Neuronal stem cell (in vitro differentiated cells): ENCODE measurements at regions not wholly inside any gene's neighbourhood (a gene's known extent, or its start where the extent isn't known, plus 50 kb on each side); places are given as distances from the start of the nearest gene placed in this dataset.

Experiments
- DNase-seq: peaks from one replicate; pipeline ENCODE4 v3.0.0-alpha.2; 2013; ENCODE audit warnings: low spot score
- H2AFZ ChIP-seq: one replicate; pipeline ENCODE4 v1.6.1; 2013; ENCODE audit warnings: mild to moderate bottlenecking, low read length, inconsistent platforms
- H2AK5ac ChIP-seq: 2 replicates; pipeline ENCODE4 v1.6.1; 2013; ENCODE audit warnings: low read depth, mild to moderate bottlenecking, inconsistent platforms, low read length, moderate library complexity, mixed read lengths
- H2BK120ac ChIP-seq: 2 replicates; pipeline ENCODE4 v1.6.1; 2013; ENCODE audit warnings: low read depth, mild to moderate bottlenecking, inconsistent platforms, low read length, moderate library complexity, mixed read lengths
- H2BK12ac ChIP-seq: one replicate; pipeline ENCODE4 v1.6.1; 2013; ENCODE audit warnings: low read length, inconsistent platforms
- H2BK15ac ChIP-seq: 2 replicates; pipeline ENCODE4 v1.6.1; 2013; ENCODE audit warnings: mild to moderate bottlenecking, low read length, inconsistent platforms, mixed read lengths
- H2BK5ac ChIP-seq: one replicate; pipeline ENCODE4 v1.6.1; 2013; ENCODE audit warnings: inconsistent platforms, mild to moderate bottlenecking, low read length, moderate library complexity
- H3K14ac ChIP-seq: one replicate; pipeline ENCODE4 v1.6.1; 2013; ENCODE audit warnings: low read length, inconsistent platforms
- H3K18ac ChIP-seq: 2 replicates; pipeline ENCODE4 v1.6.1; 2013; ENCODE audit warnings: low read length, inconsistent platforms
- H3K23ac ChIP-seq: 2 replicates; pipeline ENCODE4 v1.6.1; 2013; ENCODE audit warnings: low read depth, mild to moderate bottlenecking, mixed read lengths, low read length, inconsistent platforms; ENCODE audit not compliant: poor library complexity
- H3K27ac ChIP-seq: replicated peaks from 3 replicates; pipeline ENCODE4 v1.5.1; 2013; ENCODE audit warnings: low read length, inconsistent platforms
- H3K27me3 ChIP-seq, 3 experiments: 2 replicates each; pipeline ENCODE4 v1.6.1; 2013; ENCODE audit warnings: low read length in 3 of 3, mild to moderate bottlenecking in 2 of 3, inconsistent platforms in 1 of 3, low read depth in 1 of 3, mixed read lengths in 1 of 3, moderate library complexity in 1 of 3; ENCODE audit not compliant: control insufficient read depth in 3 of 3, insufficient read depth in 3 of 3
- H3K36me3 ChIP-seq, 2 donors: replicated peaks in 1 of 2; 2 replicates each; pipeline ENCODE4 v1.6.1; 2013; ENCODE audit warnings: low read length in 2 of 2; ENCODE audit not compliant: control insufficient read depth in 2 of 2, insufficient read depth in 2 of 2
- H3K4ac ChIP-seq: 2 replicates; pipeline ENCODE4 v1.6.1; 2013; ENCODE audit warnings: inconsistent platforms, mild to moderate bottlenecking, low read length, moderate library complexity
- H3K4me1 ChIP-seq, 2 donors: 1 replicate in 1 of 2; 2 replicates in 1 of 2; pipeline ENCODE4 v1.6.1; 2013; ENCODE audit warnings: low read length in 2 of 2, low read depth in 1 of 2; ENCODE audit not compliant: control insufficient read depth in 2 of 2, insufficient read depth in 1 of 2
- H3K4me2 ChIP-seq: one replicate; pipeline ENCODE4 v1.6.1; 2013; ENCODE audit warnings: mild to moderate bottlenecking, low read length, inconsistent platforms; ENCODE audit not compliant: insufficient read depth, poor library complexity, severe bottlenecking
- H3K4me3 ChIP-seq, 2 donors: 2 replicates each; pipeline ENCODE4 v1.5.1; 2013; ENCODE audit warnings: low read length in 2 of 2, mild to moderate bottlenecking in 2 of 2, inconsistent platforms in 1 of 2, moderate library complexity in 1 of 2
- H3K79me1 ChIP-seq: one replicate; pipeline ENCODE4 v1.6.1; 2013; ENCODE audit warnings: low read depth, mild to moderate bottlenecking, inconsistent platforms, low read length, moderate library complexity
- H3K9ac ChIP-seq: one replicate; pipeline ENCODE4 v1.6.1; 2013; ENCODE audit warnings: mild to moderate bottlenecking, low read depth, low read length, inconsistent platforms; ENCODE audit not compliant: poor library complexity
- H3K9me3 ChIP-seq, 2 donors: replicated peaks in 1 of 2; 2 replicates each; pipeline versions ENCODE3 to v1.6.1; 2013; ENCODE audit warnings: low read length in 2 of 2, mild to moderate bottlenecking in 2 of 2, inconsistent platforms in 1 of 2, low read depth in 1 of 2, mixed read lengths in 1 of 2, moderate library complexity in 1 of 2; ENCODE audit not compliant: control insufficient read depth in 2 of 2, insufficient read depth in 1 of 2
- H4K8ac ChIP-seq: one replicate; pipeline ENCODE4 v1.6.1; 2013; ENCODE audit warnings: low read depth, mild to moderate bottlenecking, inconsistent platforms, low read length, moderate library complexity
- H4K91ac ChIP-seq: one replicate; pipeline ENCODE4 v1.6.1; 2013; ENCODE audit warnings: low read length, low read depth, mild to moderate bottlenecking, inconsistent platforms; ENCODE audit not compliant: poor library complexity
- WGBS, 2 donors: extraction: QIAGEN DNeasy Blood & Tissue Kit; methylation state at CpG; one replicate each; pipeline ENCODE4 v1.1.7; 2013; ENCODE audit warnings: missing lambda C conversion rate in 2 of 2, mixed read lengths in 1 of 2; ENCODE audit not compliant: insufficient read length in 2 of 2, insufficient replicate concordance in 1 of 2; ENCODE audit errors: extremely low coverage in 2 of 2; 5-methylcytosine and 5-hydroxymethylcytosine counted together

GRCh38 chr1:181987334-181987895 lies 74.1 kb downstream of the ZNF648 start:
- Histone ChIP-seq H4K8ac (no peak overlapping the region), H2AK5ac (no peak overlapping the region), H2BK5ac (no peak overlapping the region), H3K79me1 (no peaks in the 10 kb centered on the region), H3K4me2 (no peak overlapping the region), H3K36me3 (no peaks in the 10 kb centered on the region), H3K23ac (no peak overlapping the region), H4K91ac (no peak overlapping the region), H2BK12ac (no peak overlapping the region), H3K4me3 (no peak overlapping the region), H3K9ac (no peak overlapping the region), H3K4me1 (peaks cover 0 to 7% of the 10 kb centered on the region in 2 donors), H3K18ac (no peak overlapping the region), H2AFZ (no peak overlapping the region), H2BK120ac (no peak overlapping the region), H3K4ac (no peak overlapping the region), H3K9me3 (no peaks in the 10 kb centered on the region), H3K27ac (no peak overlapping the region), H2BK15ac (no peak overlapping the region), H3K14ac (no peak overlapping the region), H3K27me3 (peaks cover 0 to 7% (median 0%) of the 10 kb centered on the region in 3 experiments)
- DNase-seq: no peak
- WGBS, 2 donors: no CpG with 5 or more reads among the region's 6 CpGs

DNA sequence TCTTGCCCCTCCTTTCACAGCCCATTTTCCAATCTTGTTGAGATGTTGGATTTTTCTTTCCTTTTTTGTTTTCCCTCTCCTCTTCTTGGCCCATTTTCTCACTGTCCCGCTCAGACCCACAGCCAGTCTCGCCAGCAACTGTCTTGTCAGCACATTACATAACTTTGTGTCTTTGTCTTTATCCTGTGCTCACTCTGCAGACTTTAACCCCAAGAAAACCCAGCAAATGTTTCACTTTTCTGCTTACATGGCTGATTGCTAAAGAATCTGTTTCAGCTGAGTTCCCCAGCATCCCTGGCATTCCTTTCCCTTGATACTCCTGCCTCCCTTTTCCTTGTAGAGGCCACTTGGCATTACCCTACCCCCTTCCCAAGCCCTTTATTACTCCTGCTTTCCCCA lies 74.6 kb downstream of the ZNF648 start:
- Histone ChIP-seq H3K79me1 (no peaks in the 10 kb centered on the region), H3K27me3 (peaks cover 0 to 7% (median 0%) of the 10 kb centered on the region in 3 experiments), H3K23ac (no peak overlapping the region), H2BK120ac (no peak overlapping the region), H3K27ac (no peak overlapping the region), H2AFZ (no peak overlapping the region), H2AK5ac (no peak overlapping the region), H3K4ac (no peak overlapping the region), H3K4me3 (no peak overlapping the region), H4K8ac (no peak overlapping the region), H2BK15ac (no peak overlapping the region), H3K4me1 (peaks cover 0 to 7% of the 10 kb centered on the region in 2 donors), H4K91ac (no peak overlapping the region), H3K9ac (no peak overlapping the region), H2BK12ac (no peak overlapping the region), H2BK5ac (no peak overlapping the region), H3K18ac (no peak overlapping the region), H3K14ac (no peak overlapping the region), H3K36me3 (no peaks in the 10 kb centered on the region), H3K9me3 (no peaks in the 10 kb centered on the region), H3K4me2 (no peak overlapping the region)
- no peak for DNase-seq
- WGBS, 2 donors: no CpG with 5 or more reads among the region's 2 CpGs

DNA sequence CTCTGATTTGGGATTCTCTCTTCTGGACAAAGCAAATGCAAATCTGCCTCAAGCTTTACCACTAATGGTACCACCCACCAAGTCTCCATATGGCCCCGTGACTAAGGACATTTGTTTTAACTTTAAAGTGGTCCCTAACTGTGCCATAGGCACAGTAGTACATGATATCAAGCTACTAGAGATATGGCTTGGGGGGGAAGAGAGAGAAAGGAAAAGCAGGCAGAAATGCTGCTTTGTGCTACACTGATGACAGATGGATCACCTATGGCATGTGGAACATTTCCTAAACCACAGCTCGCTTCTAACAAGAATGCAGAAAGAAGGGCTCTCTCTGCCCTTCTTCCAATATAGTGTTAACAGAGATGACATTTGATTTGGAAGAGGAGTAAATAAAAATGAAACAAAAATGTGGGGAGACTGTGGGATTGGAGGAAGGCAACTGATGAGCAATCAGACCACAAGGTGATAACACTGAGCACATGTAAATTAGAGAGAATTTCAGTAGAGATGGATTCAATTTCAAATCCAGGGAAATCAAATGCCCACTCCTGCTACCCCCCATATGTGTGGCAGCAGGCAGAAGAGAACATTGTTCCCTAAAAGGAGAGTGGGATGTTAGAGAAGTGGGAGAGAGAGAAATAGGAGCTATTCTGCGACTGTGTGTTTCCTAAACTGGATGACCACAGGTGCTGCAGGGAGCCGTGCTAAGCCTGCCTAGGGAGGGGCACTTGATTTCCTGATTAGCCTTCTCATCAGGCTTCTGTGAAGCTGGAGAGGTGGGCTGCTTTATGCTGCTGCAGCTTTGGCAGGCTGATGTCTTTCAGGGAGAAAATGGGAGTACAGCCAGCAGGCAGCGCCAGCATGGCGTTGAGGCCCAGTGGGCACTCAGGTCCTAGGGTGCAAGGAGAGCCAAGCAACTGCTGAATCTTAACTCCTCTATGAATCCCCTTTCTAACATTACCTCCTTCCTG lies 75.3 kb downstream of the ZNF648 start:
- no peak overlapping the region for H3K4ac ChIP-seq
- H2BK15ac ChIP-seq: no peak overlapping the region
- DNase-seq: no peak
- no peak overlapping the region for H2BK120ac ChIP-seq
- WGBS, 2 donors: no CpG with 5 or more reads among the region's 6 CpGs
- H2BK5ac ChIP-seq: no peak overlapping the region
- peaks cover 0 to 7% of the 10 kb centered on the region in 2 donors for H3K4me1 ChIP-seq
- H3K4me3 ChIP-seq: no peak overlapping the region
- no peak overlapping the region for H3K9ac ChIP-seq
- H3K14ac ChIP-seq: no peak overlapping the region
- no peaks in the 10 kb centered on the region for H3K9me3 ChIP-seq
- no peak overlapping the region for H3K4me2 ChIP-seq
- H4K8ac ChIP-seq: no peak overlapping the region
- H3K18ac ChIP-seq: peak overlapping the region; percentile 15
- H3K79me1 ChIP-seq: no peaks in the 10 kb centered on the region
- no peak overlapping the region for H2AK5ac ChIP-seq
- no peaks in the 10 kb centered on the region for H3K36me3 ChIP-seq
- H2BK12ac ChIP-seq: no peak overlapping the region
- no peak overlapping the region for H4K91ac ChIP-seq
- no peak overlapping the region for H3K23ac ChIP-seq
- no peak overlapping the region for H2AFZ ChIP-seq
- peaks cover 0 to 7% (median 0%) of the 10 kb centered on the region in 3 experiments for H3K27me3 ChIP-seq
- no peak overlapping the region for H3K27ac ChIP-seq

DNA sequence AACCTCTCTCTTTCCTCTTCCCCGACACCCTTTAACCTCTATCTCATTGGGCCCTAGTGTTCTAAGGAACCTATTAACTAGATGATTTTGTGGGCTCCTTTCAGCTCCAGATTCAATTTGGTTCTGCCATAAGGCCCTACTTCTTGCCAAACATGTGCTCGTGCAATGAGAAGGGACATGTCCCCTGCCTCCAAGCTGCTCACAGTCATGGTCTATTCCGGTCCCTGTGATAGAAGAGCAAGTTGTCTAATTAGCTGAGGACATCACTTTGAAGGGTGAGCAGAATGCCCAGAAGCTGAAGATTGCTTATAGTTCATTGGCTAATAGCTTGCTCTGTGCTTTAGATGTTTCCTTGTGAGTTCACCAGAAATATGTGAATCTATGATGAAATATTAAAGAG lies 76.2 kb downstream of the ZNF648 start:
- no peak overlapping the region for H4K91ac ChIP-seq
- no peak overlapping the region for H3K4ac ChIP-seq
- no peak overlapping the region for H3K14ac ChIP-seq
- no peak overlapping the region for H3K9ac ChIP-seq
- peaks cover 0 to 7% (median 0%) of the 10 kb centered on the region in 3 experiments for H3K27me3 ChIP-seq
- no peak for DNase-seq
- no peak overlapping the region for H3K4me2 ChIP-seq
- no peaks in the 10 kb centered on the region for H3K9me3 ChIP-seq
- H3K27ac ChIP-seq: no peak overlapping the region
- H3K18ac ChIP-seq: no peak overlapping the region
- no peak overlapping the region for H2BK15ac ChIP-seq
- H3K4me1 ChIP-seq: peaks cover 0 to 7% of the 10 kb centered on the region in 2 donors
- H4K8ac ChIP-seq: no peak overlapping the region
- no peak overlapping the region for H2BK120ac ChIP-seq
- H2AK5ac ChIP-seq: no peak overlapping the region
- no peaks in the 10 kb centered on the region for H3K36me3 ChIP-seq
- no peak overlapping the region for H3K23ac ChIP-seq
- no peak overlapping the region for H2BK12ac ChIP-seq
- no peak overlapping the region for H3K4me3 ChIP-seq
- no CpG with 5 or more reads among the region's 3 CpGs for WGBS, 2 donors
- H2AFZ ChIP-seq: no peak overlapping the region
- no peak overlapping the region for H2BK5ac ChIP-seq
- no peaks in the 10 kb centered on the region for H3K79me1 ChIP-seq
